Progenitor cell of endocrine pancreas (in vitro differentiated cells): ENCODE measurements at regions not wholly inside any gene's neighbourhood (a gene's known extent, or its start where the extent isn't known, plus 50 kb on each side); places are given as distances from the start of the nearest gene placed in this dataset.

Source experiments
- DNase-seq: peaks from one replicate; pipeline ENCODE4 v3.0.0; 2021; ENCODE audit warnings: low spot score; ENCODE audit not compliant: unreplicated experiment
- H3K27ac Mint-ChIP-seq: 2 replicates; pipeline ENCODE4 v1.8.0; 2021; ENCODE audit warnings: mild to moderate bottlenecking, moderate library complexity, mixed read lengths
- H3K27me3 Mint-ChIP-seq: 2 replicates; pipeline ENCODE4 v1.8.0; 2021; ENCODE audit warnings: mixed read lengths
- H3K36me3 Mint-ChIP-seq: 2 replicates; pipeline ENCODE4 v1.8.0; 2022; ENCODE audit warnings: mixed read lengths; ENCODE audit not compliant: insufficient read depth
- H3K4me1 Mint-ChIP-seq: 2 replicates; pipeline ENCODE4 v1.8.0; 2021; ENCODE audit warnings: low read depth, mixed read lengths
- H3K4me3 Mint-ChIP-seq: 2 replicates; pipeline ENCODE4 v1.8.0; 2021; ENCODE audit warnings: low read depth, mild to moderate bottlenecking, moderate library complexity, mixed read lengths
- H3K9me3 Mint-ChIP-seq: 2 replicates; pipeline ENCODE4 v1.8.0; 2021; ENCODE audit warnings: low read depth, mixed read lengths
- TF ChIP-seq, protein P1 (sequence below): fragments of 200-600 bp; sonication (generic); IDR thresholded peaks from one replicate; pipeline ENCODE4 v1.5.0; 2021; ENCODE audit warnings: antibody characterized with exemption, mild to moderate bottlenecking; ENCODE audit not compliant: unreplicated experiment

DNA sequence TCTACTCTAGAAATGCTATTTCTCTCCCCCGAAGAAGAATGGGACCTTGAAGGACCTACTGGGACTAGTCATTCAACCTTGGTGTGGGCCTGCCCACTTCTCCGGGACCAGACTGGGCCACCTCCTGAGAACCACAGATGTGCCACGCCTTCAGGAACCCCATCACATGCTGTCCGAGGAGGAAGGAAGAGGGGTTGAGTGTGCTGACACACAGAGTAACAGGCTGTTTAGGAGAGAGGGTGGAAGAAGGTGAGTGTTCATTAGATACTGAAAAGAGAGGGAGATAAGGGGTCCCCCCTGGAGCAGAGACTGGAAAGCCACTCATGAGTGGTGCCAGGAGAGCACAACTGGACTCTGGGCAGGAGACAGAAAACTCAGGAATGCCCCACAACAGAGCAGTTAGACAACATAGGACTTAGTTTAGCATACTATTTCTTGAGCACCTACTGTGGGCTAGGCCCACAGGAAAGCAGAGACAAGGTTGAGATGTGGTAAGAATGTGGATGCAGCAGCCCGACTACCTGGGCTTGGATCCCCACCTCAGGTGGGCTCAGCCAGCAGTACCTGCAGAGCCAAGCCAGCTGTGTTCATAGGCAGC is 286.4 kb upstream of the NCKAP5 start:
- H3K27me3 Mint-ChIP-seq, result peaks cover 10% of the 10 kb centered on the region
- peaks cover 7% of the 10 kb centered on the region for H3K9me3 Mint-ChIP-seq
- TF ChIP-seq, protein P1, sequence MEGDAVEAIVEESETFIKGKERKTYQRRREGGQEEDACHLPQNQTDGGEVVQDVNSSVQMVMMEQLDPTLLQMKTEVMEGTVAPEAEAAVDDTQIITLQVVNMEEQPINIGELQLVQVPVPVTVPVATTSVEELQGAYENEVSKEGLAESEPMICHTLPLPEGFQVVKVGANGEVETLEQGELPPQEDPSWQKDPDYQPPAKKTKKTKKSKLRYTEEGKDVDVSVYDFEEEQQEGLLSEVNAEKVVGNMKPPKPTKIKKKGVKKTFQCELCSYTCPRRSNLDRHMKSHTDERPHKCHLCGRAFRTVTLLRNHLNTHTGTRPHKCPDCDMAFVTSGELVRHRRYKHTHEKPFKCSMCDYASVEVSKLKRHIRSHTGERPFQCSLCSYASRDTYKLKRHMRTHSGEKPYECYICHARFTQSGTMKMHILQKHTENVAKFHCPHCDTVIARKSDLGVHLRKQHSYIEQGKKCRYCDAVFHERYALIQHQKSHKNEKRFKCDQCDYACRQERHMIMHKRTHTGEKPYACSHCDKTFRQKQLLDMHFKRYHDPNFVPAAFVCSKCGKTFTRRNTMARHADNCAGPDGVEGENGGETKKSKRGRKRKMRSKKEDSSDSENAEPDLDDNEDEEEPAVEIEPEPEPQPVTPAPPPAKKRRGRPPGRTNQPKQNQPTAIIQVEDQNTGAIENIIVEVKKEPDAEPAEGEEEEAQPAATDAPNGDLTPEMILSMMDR, result no peak
- no peaks in the 10 kb centered on the region for H3K36me3 Mint-ChIP-seq
- H3K27ac Mint-ChIP-seq, result no peak overlapping the region
- H3K4me3 Mint-ChIP-seq, result no peak overlapping the region
- no peaks in the 10 kb centered on the region for H3K4me1 Mint-ChIP-seq
- no peak for DNase-seq

DNA sequence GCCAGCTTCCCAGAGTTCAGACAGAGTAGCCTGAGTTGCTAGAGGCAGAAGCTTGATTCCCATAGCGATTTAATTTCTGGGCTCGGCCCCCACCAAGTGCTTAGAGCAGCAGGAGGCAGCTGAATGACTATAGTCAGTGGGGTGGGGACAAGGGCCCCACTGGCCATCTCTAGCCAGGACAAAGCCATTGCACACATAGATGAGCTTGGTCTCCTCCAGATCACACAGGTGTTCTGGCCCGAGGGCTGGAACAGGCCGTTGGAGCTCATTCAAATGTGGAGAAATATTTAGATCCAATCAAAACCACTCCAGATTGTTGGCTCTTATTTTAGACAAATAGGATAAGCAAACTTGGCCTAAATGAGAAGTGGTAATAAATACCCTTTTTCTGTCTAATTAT is 287.3 kb upstream of the NCKAP5 start:
- peaks cover 10% of the 10 kb centered on the region for H3K27me3 Mint-ChIP-seq
- H3K27ac Mint-ChIP-seq, result no peak overlapping the region
- DNase-seq, result no peak
- H3K4me1 Mint-ChIP-seq, result no peaks in the 10 kb centered on the region
- TF ChIP-seq, protein P1, result no peak
- H3K9me3 Mint-ChIP-seq, result peaks cover 7% of the 10 kb centered on the region
- no peak overlapping the region for H3K4me3 Mint-ChIP-seq
- H3K36me3 Mint-ChIP-seq, result no peaks in the 10 kb centered on the region

DNA sequence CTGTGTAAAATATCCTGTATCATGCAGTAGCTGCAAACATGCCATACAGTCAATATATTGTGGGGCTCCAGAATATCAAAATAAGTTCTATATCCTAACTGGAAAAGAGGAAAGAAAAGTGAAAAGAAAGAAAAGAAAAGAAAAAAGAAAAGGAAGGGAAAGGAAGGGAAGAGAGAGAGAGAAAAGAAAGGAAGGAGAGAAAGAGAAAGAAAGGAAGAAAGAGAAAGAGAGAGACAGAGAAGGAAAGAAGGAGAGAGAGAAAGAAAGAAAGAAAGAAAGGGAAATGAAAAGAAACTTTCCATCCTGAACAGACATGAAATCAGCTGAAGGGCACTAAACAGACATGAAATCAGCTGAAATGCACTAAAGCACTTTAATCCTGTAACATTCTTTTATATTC is 288.4 kb upstream of the NCKAP5 start:
- Mint-ChIP-seq H3K4me1 (peaks cover under 1% of the 10 kb centered on the region), H3K27ac (no peak overlapping the region), H3K4me3 (no peak overlapping the region), H3K36me3 (no peaks in the 10 kb centered on the region), H3K27me3 (peaks cover 10% of the 10 kb centered on the region), H3K9me3 (peaks cover 7% of the 10 kb centered on the region)
- no peak for DNase-seq
- TF ChIP-seq, protein P1, result no peak

DNA sequence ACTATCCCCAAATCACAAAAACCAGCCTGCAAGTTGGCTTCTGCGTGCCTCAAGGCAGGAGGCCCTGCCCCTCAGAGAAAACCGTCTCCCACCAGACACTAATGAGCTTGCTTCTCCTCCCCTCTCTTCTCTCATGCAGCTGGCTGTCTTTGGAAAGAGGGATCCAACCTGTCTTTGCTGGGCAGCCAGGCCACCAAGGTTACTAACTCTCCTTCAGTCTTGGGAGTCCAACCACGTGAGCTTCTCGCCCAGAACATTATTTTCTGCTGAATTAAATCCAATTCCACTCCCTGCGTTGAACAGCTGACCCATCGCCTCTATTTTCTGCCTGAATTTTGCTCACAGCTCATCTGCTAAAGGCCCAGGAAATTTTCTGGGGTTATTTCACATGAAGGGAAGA is 291.3 kb upstream of the NCKAP5 start:
- TF ChIP-seq, protein P1, result no peak
- Mint-ChIP-seq H3K4me3 (no peak overlapping the region), H3K27me3 (peaks cover 19% of the 10 kb centered on the region), H3K9me3 (no peaks in the 10 kb centered on the region), H3K36me3 (no peaks in the 10 kb centered on the region), H3K4me1 (peaks cover 5% of the 10 kb centered on the region), H3K27ac (no peak overlapping the region)
- no peak for DNase-seq

DNA sequence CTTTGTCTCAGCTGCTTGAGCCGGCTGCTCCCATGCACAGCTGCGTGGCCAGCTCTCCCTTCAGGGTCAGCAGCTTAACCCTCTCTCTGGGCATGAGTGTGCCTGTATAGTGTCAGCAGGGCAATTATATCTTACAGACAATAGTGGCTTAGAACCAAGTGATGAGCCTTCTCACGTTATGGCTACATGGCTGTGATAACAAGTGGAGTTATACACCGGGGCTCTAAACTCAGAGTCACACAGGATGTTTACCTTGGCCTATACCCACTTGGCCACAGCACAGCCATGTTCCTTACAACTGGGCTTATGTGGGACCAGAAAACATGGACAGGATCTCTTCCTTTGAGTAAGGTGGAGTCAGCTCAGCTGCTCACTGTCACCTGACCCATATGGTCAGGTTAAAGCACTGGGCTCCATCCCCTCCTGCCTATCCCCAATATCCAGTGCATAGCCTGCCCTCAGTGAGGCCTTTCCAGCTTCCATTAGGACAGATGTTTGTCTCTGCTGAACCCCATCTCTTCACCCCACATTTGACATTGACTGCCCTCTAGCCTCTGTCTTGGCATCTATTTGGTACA is 294.2 kb upstream of the NCKAP5 start:
- peaks cover 19% of the 10 kb centered on the region for H3K27me3 Mint-ChIP-seq
- H3K27ac Mint-ChIP-seq, result no peak overlapping the region
- no peaks in the 10 kb centered on the region for H3K36me3 Mint-ChIP-seq
- TF ChIP-seq, protein P1, result no peak
- peaks cover 5% of the 10 kb centered on the region for H3K4me1 Mint-ChIP-seq
- H3K4me3 Mint-ChIP-seq, result no peak overlapping the region
- no peaks in the 10 kb centered on the region for H3K9me3 Mint-ChIP-seq
- no peak for DNase-seq
